ENCODE measurements at regions not wholly inside any gene's neighbourhood (a gene's known extent, or its start where the extent isn't known, plus 50 kb on each side); places are given as distances from the start of the nearest gene placed in this dataset.
"Not testable (repeated sequence)": the region's sequence is repeated elsewhere in the genome, so short reads cannot be mapped to it uniquely, and the experiment has no call there.

DNA sequence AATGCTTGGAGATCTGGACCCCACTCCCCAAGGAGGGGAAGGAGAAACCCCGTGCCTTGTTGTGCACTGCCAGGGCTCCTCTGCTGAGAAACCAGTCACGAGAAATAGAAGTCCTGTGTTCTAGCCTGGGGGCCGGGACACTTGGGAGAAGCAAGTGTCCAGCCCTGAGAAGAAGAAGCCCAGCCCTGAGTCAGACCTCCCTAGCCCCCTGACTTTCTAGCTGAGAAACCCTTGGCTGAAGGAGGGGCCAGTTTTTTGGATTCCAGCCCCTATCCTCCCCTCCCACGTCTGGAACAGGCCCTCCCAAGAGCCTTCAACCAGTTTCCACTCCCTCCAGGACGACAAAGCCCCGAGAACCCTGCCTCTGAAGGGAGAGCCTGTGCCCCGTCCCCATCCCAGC, 100.5 kb downstream of the NAV1 start:
- no peak for DNase-seq (ENCODE audit: low spot score)

DNA sequence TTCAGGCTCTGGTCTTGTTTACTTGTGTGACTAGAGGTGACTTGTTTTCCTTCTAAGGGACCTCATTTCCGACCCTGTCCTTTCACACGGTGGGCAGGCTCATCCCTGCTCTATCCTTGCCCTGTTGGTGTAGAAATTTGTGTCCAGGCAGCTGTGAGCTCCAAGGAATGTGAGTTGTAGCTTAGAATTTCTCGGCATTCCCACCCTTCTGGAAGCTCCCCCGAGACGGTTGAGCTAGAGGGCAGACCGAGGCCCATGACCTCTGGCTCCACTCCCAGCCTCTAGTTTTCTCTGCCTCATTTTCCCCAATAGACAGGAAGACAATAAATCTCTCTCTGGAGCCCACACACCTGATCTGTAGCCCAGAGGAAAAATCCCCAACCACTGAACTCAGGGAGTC, 100.9 kb downstream of the NAV1 start:
- no peak for DNase-seq (ENCODE audit: low spot score)

DNA sequence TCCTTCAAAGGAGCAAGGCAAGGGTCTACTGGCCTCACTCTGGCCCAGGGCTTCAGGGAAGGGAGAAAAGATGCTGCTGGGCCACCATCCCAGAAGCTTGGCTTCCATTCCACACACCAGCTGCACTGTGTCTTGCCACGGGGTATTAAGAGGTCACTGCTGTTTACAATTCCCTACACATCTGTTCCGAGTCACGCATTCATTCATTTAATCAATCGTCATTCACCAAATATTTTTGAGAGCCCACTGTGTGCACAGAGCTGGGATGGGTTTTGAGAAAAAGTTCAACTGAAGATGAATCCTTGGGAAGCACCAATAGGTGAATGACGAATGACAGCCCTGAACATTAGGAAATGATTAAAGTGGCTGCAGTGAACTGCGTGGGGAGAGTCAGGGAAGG, 101.7 kb downstream of the NAV1 start:
- DNase-seq (ENCODE audit: low spot score), result peak; percentile 40

GRCh38 chr1:201641524-201642253, 102.8 kb downstream of the NAV1 start:
- no peak for DNase-seq (ENCODE audit: low spot score)

GRCh38 chr1:201643835-201644104, 104.8 kb downstream of the NAV1 start:
- no peak for DNase-seq (ENCODE audit: low spot score)

DNA sequence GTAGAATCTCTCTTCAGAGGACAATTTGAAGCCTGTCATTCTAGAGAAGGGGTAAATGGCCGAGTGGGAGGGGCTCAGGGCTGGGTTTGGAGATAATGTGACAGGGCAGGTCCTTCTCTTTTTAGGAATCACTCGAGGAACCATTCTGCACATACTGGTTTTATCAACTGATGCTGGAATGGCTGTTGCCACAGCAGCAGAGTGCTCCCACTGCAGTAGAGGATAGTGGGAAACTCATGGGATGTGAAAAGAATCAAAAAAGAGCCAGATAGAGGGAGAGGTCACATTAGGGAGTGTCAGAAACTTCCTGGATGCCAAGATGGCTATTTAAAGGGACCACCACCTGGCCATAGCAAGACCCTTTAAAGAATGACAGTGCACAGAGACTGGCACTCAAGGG, 105.3 kb downstream of the NAV1 start:
- DNase-seq (ENCODE audit: low spot score), result no peak

DNA sequence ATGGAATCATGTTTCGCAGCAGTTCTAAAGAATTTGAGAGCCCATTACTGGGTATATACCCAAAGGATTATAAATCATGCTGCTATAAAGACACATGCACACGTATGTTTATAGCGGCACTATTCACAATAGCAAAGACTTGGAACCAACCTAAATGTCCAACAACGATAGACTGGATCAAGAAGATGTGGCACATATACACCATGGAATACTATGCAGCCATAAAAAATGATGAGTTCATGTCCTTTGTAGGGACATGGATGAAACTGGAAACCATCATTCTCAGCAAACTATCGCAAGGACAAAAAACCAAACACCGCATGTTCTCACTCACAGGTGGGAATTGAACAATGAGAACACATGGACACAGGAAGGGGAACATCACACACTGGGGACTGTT, 106.1 kb downstream of the NAV1 start:
- DNase-seq (ENCODE audit: low spot score), result not testable (repeated sequence)

- DNase-seq (ENCODE audit: low spot score), result no peak
These were observed 107.0 kb downstream of the NAV1 start for GRCh38 chr1:201645956-201646355.

- DNase-seq (ENCODE audit: low spot score), result no peak
These were observed 107.6 kb downstream of the NAV1 start for GRCh38 chr1:201646411-201647022.

- no peak for DNase-seq (ENCODE audit: low spot score)
These were observed 108.2 kb downstream of the NAV1 start for GRCh38 chr1:201647094-201647493.

- no peak for DNase-seq (ENCODE audit: low spot score)
These were observed 108.8 kb downstream of the NAV1 start for GRCh38 chr1:201647722-201648065.

DNA sequence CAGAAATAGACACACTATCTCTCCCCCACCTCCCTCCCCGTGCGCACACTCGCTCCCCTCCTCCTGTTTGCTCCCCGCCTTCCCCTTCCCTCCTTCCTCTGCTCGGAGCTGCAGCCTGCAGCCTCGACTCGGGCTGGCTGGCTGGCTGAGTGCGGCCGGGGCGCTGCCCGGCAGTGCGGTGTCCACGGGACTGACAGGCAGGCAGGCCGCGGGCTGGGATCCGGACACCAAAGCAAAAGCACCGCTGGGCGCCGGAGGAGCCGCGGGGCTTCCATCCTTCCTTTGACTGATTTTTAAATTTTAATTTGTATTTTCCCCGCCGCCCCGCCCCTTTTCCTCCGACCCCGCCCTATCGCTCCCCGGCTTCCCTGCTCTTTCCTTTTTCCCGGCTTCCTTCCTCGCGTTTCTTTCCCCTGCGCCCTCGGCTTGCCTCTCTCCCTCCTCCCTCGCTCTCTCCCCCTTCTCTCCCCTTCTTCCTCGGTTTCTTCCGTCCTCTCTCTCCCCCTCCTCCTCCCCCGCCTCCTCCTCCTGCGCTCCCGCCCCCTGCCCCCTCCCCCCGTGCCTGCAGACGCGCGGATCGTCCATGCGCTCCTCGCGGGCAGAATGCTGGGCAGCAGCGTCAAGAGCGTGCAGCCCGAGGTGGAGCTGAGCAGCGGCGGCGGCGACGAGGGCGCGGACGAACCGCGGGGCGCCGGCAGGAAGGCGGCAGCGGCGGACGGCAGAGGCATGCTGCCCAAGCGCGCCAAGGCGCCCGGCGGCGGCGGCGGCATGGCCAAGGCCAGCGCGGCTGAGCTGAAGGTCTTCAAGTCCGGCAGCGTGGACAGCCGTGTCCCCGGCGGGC, 109.4 kb downstream of the NAV1 start:
- DNase-seq (ENCODE audit: low spot score), result peak; percentile 37

DNA sequence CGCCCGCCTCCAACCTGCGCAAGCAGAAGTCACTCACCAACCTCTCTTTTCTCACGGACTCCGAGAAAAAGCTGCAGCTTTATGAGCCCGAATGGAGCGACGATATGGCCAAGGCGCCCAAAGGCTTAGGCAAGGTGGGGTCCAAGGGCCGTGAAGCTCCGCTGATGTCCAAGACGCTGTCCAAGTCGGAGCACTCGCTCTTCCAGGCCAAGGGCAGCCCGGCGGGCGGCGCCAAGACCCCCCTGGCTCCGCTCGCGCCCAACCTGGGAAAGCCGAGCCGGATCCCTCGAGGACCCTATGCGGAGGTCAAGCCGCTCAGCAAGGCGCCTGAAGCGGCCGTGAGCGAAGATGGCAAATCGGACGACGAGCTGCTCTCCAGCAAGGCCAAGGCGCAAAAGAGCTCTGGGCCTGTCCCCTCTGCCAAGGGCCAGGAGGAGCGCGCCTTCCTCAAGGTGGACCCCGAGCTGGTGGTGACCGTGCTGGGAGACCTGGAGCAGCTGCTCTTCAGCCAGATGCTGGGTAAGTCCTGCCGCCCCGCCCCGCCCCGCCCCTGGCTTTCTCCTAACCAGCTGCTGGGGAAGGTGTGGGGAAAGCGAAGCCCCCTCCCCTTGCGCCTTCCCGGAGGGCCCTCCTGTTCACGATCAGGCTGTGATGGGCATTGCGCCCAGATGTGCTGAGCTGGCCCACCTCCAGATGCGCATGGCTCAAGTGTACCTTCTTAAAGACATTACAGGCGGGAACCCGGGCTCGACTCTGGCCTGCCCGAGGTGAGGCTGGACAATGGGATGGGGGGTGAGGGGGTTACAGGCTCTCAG, 110.2 kb downstream of the NAV1 start:
- DNase-seq (ENCODE audit: low spot score), result no peak

DNA sequence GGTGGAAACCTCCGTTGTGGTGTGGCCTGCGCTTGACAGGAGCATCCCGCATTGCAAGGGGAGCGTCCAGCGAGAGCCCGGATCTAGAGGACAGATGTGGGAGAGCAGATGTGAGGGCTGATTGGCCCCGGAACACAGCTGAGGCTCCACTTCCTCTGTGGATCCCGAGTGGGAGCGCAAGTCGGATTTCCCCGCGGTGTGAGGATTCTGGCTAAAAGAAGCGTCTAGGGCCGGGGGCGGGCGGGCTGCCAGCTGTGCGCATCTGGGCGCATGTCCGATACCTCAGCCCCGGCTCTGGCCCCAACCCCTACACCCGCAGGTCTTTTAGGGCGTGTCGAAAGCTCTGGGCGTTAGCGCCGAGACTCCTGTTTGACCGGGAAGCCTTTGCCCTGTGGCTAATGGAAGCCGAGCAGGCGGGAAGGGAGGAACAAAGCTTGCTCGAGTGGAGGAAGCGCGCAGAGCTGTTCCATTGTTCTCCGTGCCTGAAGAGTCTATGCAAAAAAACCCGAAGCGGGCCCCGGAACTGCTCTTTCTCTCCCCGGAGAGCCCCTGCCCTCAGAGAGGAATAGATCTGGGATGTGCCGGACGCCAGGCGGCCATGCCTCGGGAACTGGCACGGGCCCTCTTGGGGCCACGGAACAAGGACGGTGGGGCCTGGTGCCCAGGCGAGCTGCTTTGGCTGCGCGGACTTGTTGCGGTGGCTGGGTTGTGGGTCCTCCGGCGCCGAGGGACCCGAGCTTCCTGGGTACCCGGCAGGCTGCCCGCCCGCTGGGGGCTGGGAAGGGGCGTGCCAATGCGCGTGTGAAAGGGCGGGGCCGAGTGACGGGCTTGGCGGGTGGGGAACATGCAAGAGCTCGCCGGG, 111.1 kb downstream of the NAV1 start:
- DNase-seq (ENCODE audit: low spot score), result peak; percentile 77

DNA sequence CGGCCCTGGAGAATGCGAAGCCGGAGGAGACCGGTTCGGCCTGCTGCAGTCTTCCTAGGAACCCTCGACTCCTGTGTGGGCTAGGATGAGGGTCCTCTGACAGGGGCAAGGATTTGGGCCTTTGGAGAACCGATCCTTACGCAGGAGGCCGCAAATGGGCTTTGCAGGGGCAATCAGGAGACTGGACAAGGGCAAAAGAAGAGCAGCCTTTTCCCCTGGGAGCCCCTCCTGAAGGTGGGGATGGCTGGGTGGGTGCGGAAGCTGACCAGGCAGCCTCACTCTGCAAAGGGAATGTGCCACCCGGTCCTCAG, 111.7 kb downstream of the NAV1 start:
- DNase-seq (ENCODE audit: low spot score), result no peak

DNA sequence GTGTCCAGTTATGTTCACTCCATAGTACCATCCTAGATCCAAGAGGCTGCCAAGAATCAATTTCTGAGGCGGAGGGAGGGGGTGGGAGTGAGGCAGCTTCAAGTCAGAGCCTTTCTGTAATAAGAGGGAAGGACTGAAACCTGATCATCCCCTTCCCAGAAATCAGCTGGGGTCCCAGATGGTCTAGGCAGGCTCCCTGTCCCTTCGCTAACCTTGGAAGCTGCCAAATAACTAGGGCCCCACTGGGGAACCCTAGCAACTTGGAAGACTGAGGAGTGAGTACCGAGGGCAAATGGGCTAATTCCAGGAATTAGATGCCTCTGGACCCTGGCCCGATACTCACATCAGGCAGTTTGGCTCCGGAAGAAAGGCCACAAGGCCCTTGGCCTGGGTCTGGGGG, 113.3 kb downstream of the NAV1 start:
- DNase-seq (ENCODE audit: low spot score), result peak; percentile 17

- DNase-seq (ENCODE audit: low spot score), result no peak
These were observed 114.3 kb downstream of the NAV1 start for GRCh38 chr1:201653233-201653632.

GRCh38 chr1:201653883-201654282, 115.0 kb downstream of the NAV1 start:
- no peak for DNase-seq (ENCODE audit: low spot score)

- no peak for DNase-seq (ENCODE audit: low spot score)
These were observed 116.3 kb downstream of the NAV1 start for GRCh38 chr1:201655243-201655642.

DNA sequence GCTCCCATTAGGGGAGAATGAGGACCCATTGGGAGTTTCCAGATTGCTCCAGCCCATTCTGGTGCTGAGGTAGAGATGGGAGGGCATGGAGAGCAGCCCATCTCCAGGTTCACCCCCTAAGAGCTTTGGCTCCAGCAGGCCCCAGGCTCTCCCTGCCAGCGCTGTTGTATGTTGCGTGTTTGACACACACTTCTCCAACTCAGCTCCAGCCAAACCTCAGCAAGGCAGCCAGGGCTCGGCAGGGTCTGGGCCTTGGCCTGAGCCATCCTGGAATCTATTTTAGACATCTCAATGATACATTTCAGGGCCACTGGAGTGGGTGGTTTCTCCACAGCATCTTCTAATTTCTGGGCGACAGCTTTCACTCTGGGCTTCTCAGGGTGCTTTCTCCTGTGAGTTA, 117.0 kb downstream of the NAV1 start:
- DNase-seq (ENCODE audit: low spot score), result no peak

DNA sequence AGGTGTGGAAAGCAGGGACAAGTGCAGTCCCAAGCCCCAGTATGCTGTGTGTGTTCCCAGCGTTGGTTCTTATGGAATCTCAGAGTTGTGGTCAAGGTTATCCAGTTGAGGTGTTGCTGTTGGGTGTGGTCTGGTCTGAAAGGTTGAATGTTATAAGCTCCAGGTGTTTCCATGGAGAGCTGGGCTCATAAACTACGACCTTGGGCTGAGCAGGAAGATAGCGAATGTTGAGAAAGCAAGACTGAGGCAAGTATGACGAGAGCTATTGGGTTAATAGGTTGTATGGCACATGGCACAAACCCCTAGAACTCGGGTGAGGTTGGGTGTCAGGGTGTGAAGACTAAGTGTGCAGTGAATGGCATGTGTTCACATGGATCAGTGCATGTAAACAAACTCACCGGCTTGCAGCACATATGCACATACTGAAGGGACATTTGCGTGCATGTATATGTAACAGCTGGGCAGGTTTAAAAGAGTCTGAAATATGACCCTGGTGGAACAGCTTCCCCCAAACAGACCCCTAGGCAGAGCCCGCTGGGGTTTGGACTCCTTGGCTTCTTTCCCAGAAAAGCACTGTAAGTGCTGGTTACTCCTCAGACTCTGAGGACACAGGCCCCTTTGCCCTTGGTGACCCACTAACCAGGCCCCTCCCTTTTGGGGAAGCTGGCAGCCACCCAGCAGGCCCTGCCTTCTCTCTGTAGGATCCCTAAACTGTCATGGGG, 117.5 kb downstream of the NAV1 start:
- DNase-seq (ENCODE audit: low spot score), result no peak

Measured in globus pallidus (tissue), 1 donor.